Mesothelial cell of epicardium (in vitro differentiated cells): ENCODE measurements at regions not wholly inside any gene's neighbourhood (a gene's known extent, or its start where the extent isn't known, plus 50 kb on each side); places are given as distances from the start of the nearest gene placed in this dataset.

Experiments used
- DNase-seq, 2 experiments: peaks; one replicate each; pipeline ENCODE4 v3.0.0; 2021; ENCODE audit warnings: low spot score in 2 of 2; ENCODE audit not compliant: unreplicated experiment in 2 of 2
- H3K27ac Mint-ChIP-seq: 2 replicates; pipeline ENCODE4 v1.8.0; 2021; ENCODE audit warnings: mixed read lengths
- H3K27me3 Mint-ChIP-seq: 2 replicates; pipeline ENCODE4 v1.8.0; 2021; ENCODE audit warnings: low read depth, mixed read lengths
- H3K36me3 Mint-ChIP-seq: 2 replicates; pipeline ENCODE4 v1.8.0; 2021; ENCODE audit warnings: mixed read lengths
- H3K4me1 Mint-ChIP-seq: 2 replicates; pipeline ENCODE4 v1.8.0; 2021; ENCODE audit warnings: mixed read lengths
- H3K4me3 Mint-ChIP-seq: 2 replicates; pipeline ENCODE4 v1.8.0; 2021; ENCODE audit warnings: mild to moderate bottlenecking, moderate library complexity, mixed read lengths
- H3K9me3 Mint-ChIP-seq: 2 replicates; pipeline ENCODE4 v1.8.0; 2021; ENCODE audit warnings: mixed read lengths
- TF ChIP-seq, protein P1 (sequence below): fragments of 200-600 bp; sonication (generic); IDR thresholded peaks from one replicate; pipeline ENCODE4 v1.5.0; 2021; ENCODE audit warnings: antibody characterized with exemption; ENCODE audit not compliant: unreplicated experiment

DNA sequence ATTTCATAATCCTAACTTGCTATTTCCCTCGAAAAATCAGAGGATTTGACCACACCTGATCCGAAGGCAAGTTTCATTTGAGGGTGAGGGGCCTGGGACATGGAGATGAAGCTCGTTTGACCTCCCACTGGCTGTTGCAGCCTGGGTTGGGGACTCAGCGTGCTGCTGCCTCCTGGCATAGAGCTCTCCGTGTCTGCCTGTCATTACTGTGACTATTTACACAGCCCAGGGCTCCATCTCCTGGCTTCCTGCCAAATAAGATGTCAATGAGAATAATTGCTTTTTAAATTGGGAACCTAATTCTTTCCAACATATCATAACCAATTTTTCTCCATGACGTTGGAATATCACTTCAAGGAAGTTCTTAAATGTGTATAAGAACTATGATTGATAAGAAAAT lies 139.3 kb upstream of the COBL start:
- Mint-ChIP-seq H3K4me1 (peaks cover 17% of the 10 kb centered on the region), H3K36me3 (no peaks in the 10 kb centered on the region), H3K27me3 (peaks cover 18% of the 10 kb centered on the region), H3K9me3 (no peaks in the 10 kb centered on the region), H3K27ac (no peak overlapping the region), H3K4me3 (no peak overlapping the region)
- TF ChIP-seq, protein P1, sequence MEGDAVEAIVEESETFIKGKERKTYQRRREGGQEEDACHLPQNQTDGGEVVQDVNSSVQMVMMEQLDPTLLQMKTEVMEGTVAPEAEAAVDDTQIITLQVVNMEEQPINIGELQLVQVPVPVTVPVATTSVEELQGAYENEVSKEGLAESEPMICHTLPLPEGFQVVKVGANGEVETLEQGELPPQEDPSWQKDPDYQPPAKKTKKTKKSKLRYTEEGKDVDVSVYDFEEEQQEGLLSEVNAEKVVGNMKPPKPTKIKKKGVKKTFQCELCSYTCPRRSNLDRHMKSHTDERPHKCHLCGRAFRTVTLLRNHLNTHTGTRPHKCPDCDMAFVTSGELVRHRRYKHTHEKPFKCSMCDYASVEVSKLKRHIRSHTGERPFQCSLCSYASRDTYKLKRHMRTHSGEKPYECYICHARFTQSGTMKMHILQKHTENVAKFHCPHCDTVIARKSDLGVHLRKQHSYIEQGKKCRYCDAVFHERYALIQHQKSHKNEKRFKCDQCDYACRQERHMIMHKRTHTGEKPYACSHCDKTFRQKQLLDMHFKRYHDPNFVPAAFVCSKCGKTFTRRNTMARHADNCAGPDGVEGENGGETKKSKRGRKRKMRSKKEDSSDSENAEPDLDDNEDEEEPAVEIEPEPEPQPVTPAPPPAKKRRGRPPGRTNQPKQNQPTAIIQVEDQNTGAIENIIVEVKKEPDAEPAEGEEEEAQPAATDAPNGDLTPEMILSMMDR: no peak
- DNase-seq: no peak

DNA sequence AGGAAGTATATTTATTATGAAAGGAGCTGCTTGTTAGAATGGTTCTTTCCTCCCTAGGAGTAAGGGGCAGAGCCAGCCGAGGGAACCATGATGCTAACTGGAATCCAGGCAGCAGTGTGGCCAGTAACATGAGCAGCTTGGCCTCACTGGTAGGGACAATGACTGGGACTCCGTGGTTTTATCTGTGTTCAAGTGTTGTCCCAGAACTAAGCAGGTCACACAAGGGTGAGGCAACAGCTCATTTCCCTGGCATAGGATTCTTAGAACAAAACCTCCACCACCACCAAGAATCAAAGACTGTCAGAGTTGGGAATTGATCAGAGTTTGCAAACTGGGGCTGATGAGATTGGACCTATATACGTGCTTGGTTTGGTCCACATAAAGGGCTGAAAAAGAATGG lies 138.9 kb upstream of the COBL start:
- no peak overlapping the region for H3K27ac Mint-ChIP-seq
- TF ChIP-seq, protein P1: no peak
- peaks cover 16% of the 10 kb centered on the region for H3K27me3 Mint-ChIP-seq
- peaks cover 17% of the 10 kb centered on the region for H3K4me1 Mint-ChIP-seq
- no peaks in the 10 kb centered on the region for H3K9me3 Mint-ChIP-seq
- no peak for DNase-seq
- no peaks in the 10 kb centered on the region for H3K36me3 Mint-ChIP-seq
- no peak overlapping the region for H3K4me3 Mint-ChIP-seq

DNA sequence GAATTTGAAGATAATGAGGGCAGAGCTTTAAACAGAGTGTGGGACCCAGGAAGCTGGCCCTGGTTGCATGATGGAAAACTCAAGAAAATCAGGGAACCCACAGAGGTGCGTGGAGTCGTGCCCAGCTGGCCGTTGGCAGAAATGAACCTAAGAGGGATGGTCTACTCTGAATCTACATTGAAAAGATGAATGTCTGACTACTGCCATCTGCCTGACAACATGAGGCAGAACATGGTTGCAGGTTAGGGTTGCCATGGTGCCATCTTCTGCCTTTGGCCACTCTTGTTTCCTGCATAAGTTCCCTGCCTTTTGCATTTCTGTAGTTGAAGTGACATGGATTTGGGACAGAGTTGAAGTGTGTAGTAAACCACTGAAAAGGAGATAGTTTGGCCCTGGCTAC lies 138.5 kb upstream of the COBL start:
- H3K4me1 Mint-ChIP-seq: peaks cover 17% of the 10 kb centered on the region
- H3K27ac Mint-ChIP-seq: no peak overlapping the region
- H3K36me3 Mint-ChIP-seq: no peaks in the 10 kb centered on the region
- no peaks in the 10 kb centered on the region for H3K9me3 Mint-ChIP-seq
- no peak for DNase-seq
- TF ChIP-seq, protein P1: no peak
- no peak overlapping the region for H3K4me3 Mint-ChIP-seq
- H3K27me3 Mint-ChIP-seq: peaks cover 14% of the 10 kb centered on the region

DNA sequence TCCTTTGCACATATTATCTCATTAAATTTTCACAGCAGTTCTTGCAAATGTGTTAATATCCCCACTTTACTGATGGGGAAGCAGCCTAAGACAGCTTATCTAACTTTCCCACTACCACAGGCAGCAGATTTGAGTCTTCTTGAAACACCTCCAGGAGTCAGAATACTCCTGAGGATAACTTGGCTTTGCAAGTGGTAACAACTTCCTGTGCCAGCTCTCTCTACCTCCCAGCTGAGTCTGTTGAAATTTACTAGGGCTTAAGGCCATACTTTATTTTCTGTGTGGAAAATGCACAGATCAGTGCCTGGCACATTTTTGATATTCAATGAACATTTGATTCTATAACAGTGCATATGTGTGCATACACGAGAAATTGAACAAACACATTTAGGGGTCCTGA lies 136.1 kb upstream of the COBL start:
- peaks cover 4% of the 10 kb centered on the region for H3K27me3 Mint-ChIP-seq
- no peak overlapping the region for H3K27ac Mint-ChIP-seq
- H3K4me1 Mint-ChIP-seq: peaks cover 19% of the 10 kb centered on the region
- H3K4me3 Mint-ChIP-seq: no peak overlapping the region
- H3K9me3 Mint-ChIP-seq: no peaks in the 10 kb centered on the region
- TF ChIP-seq, protein P1: no peak
- DNase-seq: no peak
- no peaks in the 10 kb centered on the region for H3K36me3 Mint-ChIP-seq

DNA sequence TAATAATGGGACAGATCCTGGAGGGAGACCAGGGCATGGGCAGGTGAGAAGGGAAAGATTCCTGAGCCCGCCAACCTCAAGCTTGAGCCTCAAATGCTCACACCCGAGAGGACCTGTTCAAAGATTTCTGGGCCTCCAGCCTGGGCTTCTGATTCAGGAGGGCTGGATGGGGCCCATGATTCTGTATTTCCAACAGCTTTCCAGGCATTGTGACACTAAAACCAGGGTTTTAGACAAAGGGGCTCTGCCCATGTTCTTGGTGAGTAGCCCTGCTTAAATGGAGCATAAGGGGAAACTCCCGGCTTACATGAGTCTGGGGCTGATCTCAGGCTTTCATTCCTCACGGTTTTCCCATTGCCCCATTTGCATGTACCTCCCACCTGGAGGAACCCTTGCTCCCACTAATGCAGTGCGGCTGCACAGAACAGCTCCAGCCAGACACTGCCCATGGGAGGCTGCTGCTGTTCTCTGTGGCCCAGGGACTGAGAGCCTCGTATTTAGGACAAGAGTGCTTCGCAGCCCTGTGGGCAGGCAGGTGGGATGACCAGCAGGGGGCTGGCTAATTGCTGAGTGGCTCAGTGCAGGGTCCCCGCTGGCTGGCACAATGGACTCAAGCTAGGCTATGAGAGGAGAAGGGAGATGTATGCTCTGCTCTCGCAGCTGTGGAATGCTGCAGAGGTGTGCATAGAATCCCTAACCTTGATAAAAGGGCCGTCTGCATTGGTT lies 135.3 kb upstream of the COBL start:
- no peaks in the 10 kb centered on the region for H3K9me3 Mint-ChIP-seq
- H3K4me1 Mint-ChIP-seq: peaks cover 23% of the 10 kb centered on the region
- TF ChIP-seq, protein P1: no peak
- no peaks in the 10 kb centered on the region for H3K36me3 Mint-ChIP-seq
- no peak overlapping the region for H3K27ac Mint-ChIP-seq
- no peak overlapping the region for H3K4me3 Mint-ChIP-seq
- H3K27me3 Mint-ChIP-seq: no peaks in the 10 kb centered on the region
- no peak for DNase-seq

DNA sequence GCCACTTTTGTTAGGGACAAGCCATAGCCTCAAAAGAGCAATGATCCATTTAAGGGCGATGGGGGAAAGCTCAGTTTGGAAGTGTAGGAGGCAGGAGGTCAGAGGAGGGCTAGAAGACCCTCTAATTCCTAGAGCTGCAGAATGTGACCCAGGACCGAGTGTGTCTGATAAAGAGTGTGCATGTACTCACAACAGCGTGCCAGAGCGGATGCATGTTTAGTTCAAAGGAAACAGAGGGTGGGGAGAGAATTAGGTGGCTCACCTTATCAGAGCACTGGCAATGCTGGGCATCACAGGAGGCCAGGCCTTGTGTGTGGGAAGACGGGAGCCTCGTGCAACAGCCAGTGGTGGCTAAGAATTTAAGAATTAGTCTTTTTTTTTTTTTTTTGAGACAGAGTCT lies 133.9 kb upstream of the COBL start:
- Mint-ChIP-seq H3K9me3 (no peaks in the 10 kb centered on the region), H3K4me3 (no peak overlapping the region), H3K27me3 (no peaks in the 10 kb centered on the region), H3K27ac (no peak overlapping the region), H3K36me3 (no peaks in the 10 kb centered on the region), H3K4me1 (peaks cover 19% of the 10 kb centered on the region)
- TF ChIP-seq, protein P1: no peak
- DNase-seq: no peak
